ENCODE measurements at regions not wholly inside any gene's neighbourhood (a gene's known extent, or its start where the extent isn't known, plus 50 kb on each side); places are given as distances from the start of the nearest gene placed in this dataset.

GRCh38 chr11:107183953-107184352, 165.7 kb upstream of the GUCY1A2 start:
- DNase-seq (ENCODE audit: low spot score), result no peak
- WGBS, result 90% methylated on average over 2 of the region's 2 CpGs
- Histone ChIP-seq H3K9ac (ENCODE audit: low read depth in 1 of 2, low read length in 2 of 2) (no peak overlapping the region), H3K4me3 (ENCODE audit: low read depth in 1 of 3, low read length in 3 of 3) (no peak overlapping the region), H3K27me3 (ENCODE audit: control insufficient read depth in 4 of 4, insufficient read depth in 4 of 4, low read length in 3 of 4) (no peaks in the 10 kb centered on the region), H3K4me1 (ENCODE audit: control insufficient read depth in 4 of 4, insufficient read depth in 4 of 4, low read length in 3 of 4) (no peaks in the 10 kb centered on the region), H3K27ac (ENCODE audit: low read depth in 1 of 2, low read length in 2 of 2) (no peak overlapping the region), H3K36me3 (ENCODE audit: control insufficient read depth in 4 of 4, insufficient read depth in 3 of 4, low read depth in 1 of 4, low read length in 3 of 4) (no peaks in the 10 kb centered on the region), H3K9me3 (ENCODE audit: control insufficient read depth in 4 of 4, low read length in 3 of 4) (no peaks in the 10 kb centered on the region)
- no peak for TF ChIP-seq EGR1 (IDR thresholded peaks at IDR 0.05; ENCODE audit: low read depth in 2 of 2)
- no peak for TF ChIP-seq SP1 (IDR thresholded peaks at IDR 0.05)
- no peak for TF ChIP-seq HNF4G (IDR thresholded peaks at IDR 0.05)
- TF ChIP-seq HNF4A (conservative IDR thresholded peaks at IDR 0.05), result no peak
- TF ChIP-seq MAX (IDR thresholded peaks at IDR 0.05), result no peak
- no peak for TF ChIP-seq TAF1 (conservative IDR thresholded peaks at IDR 0.05)
- no peak for TF ChIP-seq RAD21 (IDR thresholded peaks at IDR 0.05)
- TF ChIP-seq GABPA (IDR thresholded peaks at IDR 0.05 in 1 of 2, conservative IDR thresholded peaks at IDR 0.05 in 1 of 2), result no peak
- TF ChIP-seq FOXA1 (IDR thresholded peaks at IDR 0.05), result no peak
- TF ChIP-seq FOXA2 (IDR thresholded peaks at IDR 0.05), result no peak
- TF ChIP-seq CTCF (IDR thresholded peaks at IDR 0.05; ENCODE audit: low read depth, low read length, missing input control), result no peak
- TF ChIP-seq ATF3 (IDR thresholded peaks at IDR 0.05), result no peak
- no peak for TF ChIP-seq NR2F2 (IDR thresholded peaks at IDR 0.05)
- no peak for TF ChIP-seq REST (IDR thresholded peaks at IDR 0.05)

- no peaks in the 10 kb centered on the region for H3K9me3 ChIP-seq (ENCODE audit: control insufficient read depth in 4 of 4, low read length in 3 of 4)
- H3K27ac ChIP-seq (ENCODE audit: low read depth in 1 of 2, low read length in 2 of 2), result no peak overlapping the region
- no peaks in the 10 kb centered on the region for H3K4me1 ChIP-seq (ENCODE audit: control insufficient read depth in 4 of 4, insufficient read depth in 4 of 4, low read length in 3 of 4)
- H3K36me3 ChIP-seq (ENCODE audit: control insufficient read depth in 4 of 4, insufficient read depth in 3 of 4, low read depth in 1 of 4, low read length in 3 of 4), result no peaks in the 10 kb centered on the region
- TF ChIP-seq EGR1 (IDR thresholded peaks at IDR 0.05; ENCODE audit: low read depth in 2 of 2) (no peak), MAX (IDR thresholded peaks at IDR 0.05) (no peak), CTCF (IDR thresholded peaks at IDR 0.05; ENCODE audit: low read depth, low read length, missing input control) (no peak), HNF4A (conservative IDR thresholded peaks at IDR 0.05) (no peak), TAF1 (conservative IDR thresholded peaks at IDR 0.05) (no peak), ATF3 (IDR thresholded peaks at IDR 0.05) (no peak), REST (IDR thresholded peaks at IDR 0.05) (no peak), JUND (IDR thresholded peaks at IDR 0.05) (no peak), ZBTB33 (IDR thresholded peaks at IDR 0.05) (no peak), RAD21 (IDR thresholded peaks at IDR 0.05) (no peak)
- H3K27me3 ChIP-seq (ENCODE audit: control insufficient read depth in 4 of 4, insufficient read depth in 4 of 4, low read length in 3 of 4), result no peaks in the 10 kb centered on the region
- no peak overlapping the region for H3K9ac ChIP-seq (ENCODE audit: low read depth in 1 of 2, low read length in 2 of 2)
- no peak overlapping the region for H3K4me3 ChIP-seq (ENCODE audit: low read depth in 1 of 3, low read length in 3 of 3)
- no peak for DNase-seq (ENCODE audit: low spot score)
Measured at GRCh38 chr11:107182978-107183377, 164.7 kb upstream of the GUCY1A2 start.

Measured in liver (tissue), 8 donors.